Liver (tissue), 3 donors: ENCODE measurements at regions not wholly inside any gene's neighbourhood (a gene's known extent, or its start where the extent isn't known, plus 50 kb on each side); places are given as distances from the start of the nearest gene placed in this dataset.

Experiments used
- CTCF ChIP-seq: fragments of 150-350 bp; IDR thresholded peaks from 2 replicates; pipeline ENCODE4 v1.5.1; 2017; ENCODE audit warnings: improper control_type of control experiment, low read depth, low read length; ENCODE audit not compliant: missing input control
- GABPA ChIP-seq, 2 donors: IDR thresholded peaks in 1 of 2; conservative IDR thresholded peaks in 1 of 2; 2 replicates each; pipeline ENCODE4 v1.6.1; 2016; ENCODE audit warnings: antibody characterized with exemption in 2 of 2, mild to moderate bottlenecking in 1 of 2, moderate library complexity in 1 of 2
- MAX ChIP-seq: IDR thresholded peaks from 2 replicates; pipeline ENCODE4 v1.6.1; 2016; ENCODE audit warnings: antibody characterized with exemption
- RAD21 ChIP-seq, 2 donors: IDR thresholded peaks; 2 replicates each; pipeline ENCODE4 v1.6.1; 2016; ENCODE audit warnings: antibody characterized with exemption in 2 of 2, mild to moderate bottlenecking in 2 of 2
- REST ChIP-seq: IDR thresholded peaks from 2 replicates; pipeline ENCODE4 v1.6.1; 2016; ENCODE audit warnings: antibody characterized with exemption, mild to moderate bottlenecking
- SP1 ChIP-seq: IDR thresholded peaks from 2 replicates; pipeline ENCODE4 v1.6.1; 2018; ENCODE audit warnings: antibody characterized with exemption, mild to moderate bottlenecking
- TAF1 ChIP-seq: conservative IDR thresholded peaks from 2 replicates; pipeline ENCODE4 v1.6.1; 2016; ENCODE audit warnings: antibody characterized with exemption, mild to moderate bottlenecking
- YY1 ChIP-seq: IDR thresholded peaks from 2 replicates; pipeline ENCODE4 v1.6.1; 2016; ENCODE audit warnings: antibody characterized with exemption, mild to moderate bottlenecking
- donor health status: healthy.
- donor health status: healthy.

GRCh38 chr7:131764143-131764775 lies 207.8 kb upstream of the PODXL start:
- TF ChIP-seq RAD21 (IDR thresholded peaks at IDR 0.05): no peak
- no peak for TF ChIP-seq CTCF
- no peak for TF ChIP-seq TAF1
- no peak for TF ChIP-seq YY1
- TF ChIP-seq REST: no peak
- no peak for TF ChIP-seq MAX
- no peak for TF ChIP-seq SP1
- TF ChIP-seq GABPA (IDR thresholded peaks at IDR 0.05 in 1 of 2, conservative IDR thresholded peaks at IDR 0.05 in 1 of 2): no peak
